Ovary (tissue), 3 donors: ENCODE measurements at regions not wholly inside any gene's neighbourhood (a gene's known extent, or its start where the extent isn't known, plus 50 kb on each side); places are given as distances from the start of the nearest gene placed in this dataset.

ENCODE experiments used
- CTCF ChIP-seq, 3 donors: fragments of 450-650 bp in 2 of 3; fragments of 200-600 bp in 1 of 3; IDR thresholded peaks; one replicate each; pipeline versions ENCODE4 v1.5.1 to v1.8.0; 2016 to 2022; ENCODE audit warnings: antibody characterized with exemption in 3 of 3, mild to moderate bottlenecking in 1 of 3
- EP300 ChIP-seq: sonication (generic); formaldehyde crosslinking; IDR thresholded peaks from one replicate; pipeline ENCODE4 v1.6.1; 2017; ENCODE audit warnings: antibody characterized with exemption
- POLR2A ChIP-seq: fragments of 450-650 bp; IDR thresholded peaks from one replicate; pipeline ENCODE4 v1.6.1; 2017; ENCODE audit warnings: antibody characterized with exemption, mild to moderate bottlenecking, moderate library complexity
- donor health status: DM: no; HTN: no; CAD: no.

- TF ChIP-seq CTCF (IDR thresholded peaks at IDR 0.05) = no peak
- no peak for TF ChIP-seq EP300
- no peak for TF ChIP-seq POLR2A
Measured at GRCh38 chr4:11182586-11183355, 245.9 kb downstream of the HS3ST1 start.
